Trophoblast cell (in vitro differentiated cells and primary cell): ENCODE measurements at regions not wholly inside any gene's neighbourhood (a gene's known extent, or its start where the extent isn't known, plus 50 kb on each side); places are given as distances from the start of the nearest gene placed in this dataset.

Source experiments
- DNase-seq, 2 donors: peaks; one replicate each; pipeline ENCODE4 v3.0.0-alpha.2; 2016
- H2AFZ ChIP-seq: 2 replicates; pipeline ENCODE4 v1.6.1; 2013; ENCODE audit warnings: low read length, moderate library complexity, mild to moderate bottlenecking; ENCODE audit not compliant: insufficient read depth, poor library complexity
- H2AK5ac ChIP-seq: 2 replicates; pipeline ENCODE4 v1.6.1; 2013; ENCODE audit warnings: mild to moderate bottlenecking, low read length
- H2BK120ac ChIP-seq: 2 replicates; pipeline ENCODE4 v1.6.1; 2013; ENCODE audit warnings: low read length, mild to moderate bottlenecking, moderate library complexity; ENCODE audit not compliant: insufficient read depth, poor library complexity
- H2BK12ac ChIP-seq: 2 replicates; pipeline ENCODE4 v1.6.1; 2013; ENCODE audit warnings: mild to moderate bottlenecking, low read length, moderate library complexity
- H2BK5ac ChIP-seq: 2 replicates; pipeline ENCODE4 v1.6.1; 2013; ENCODE audit warnings: low read length, low read depth, moderate library complexity, mild to moderate bottlenecking; ENCODE audit not compliant: poor library complexity
- H3K14ac ChIP-seq: 2 replicates; pipeline ENCODE4 v1.6.1; 2013; ENCODE audit warnings: mild to moderate bottlenecking, low read length
- H3K18ac ChIP-seq: 2 replicates; pipeline ENCODE4 v1.6.1; 2013; ENCODE audit warnings: mild to moderate bottlenecking, low read length
- H3K23ac ChIP-seq: 2 replicates; pipeline ENCODE4 v1.6.1; 2013; ENCODE audit warnings: low read length
- H3K27ac ChIP-seq: 2 replicates; pipeline ENCODE4 v1.5.1; 2013; ENCODE audit warnings: low read depth, mild to moderate bottlenecking, inconsistent platforms, low read length, moderate library complexity
- H3K27me3 ChIP-seq: 2 replicates; pipeline ENCODE4 v1.6.1; 2013; ENCODE audit warnings: inconsistent platforms, mild to moderate bottlenecking, low read length, moderate library complexity; ENCODE audit not compliant: insufficient read depth
- H3K36me3 ChIP-seq, 2 experiments: 1 replicate in 1 of 2; 2 replicates in 1 of 2; pipeline ENCODE4 v1.6.1; 2013; ENCODE audit warnings: low read length in 2 of 2, mild to moderate bottlenecking in 2 of 2, moderate library complexity in 1 of 2; ENCODE audit not compliant: insufficient read depth in 2 of 2, control insufficient read depth in 1 of 2
- H3K4ac ChIP-seq: 2 replicates; pipeline ENCODE4 v1.6.1; 2013; ENCODE audit warnings: low read depth, mild to moderate bottlenecking, low read length, moderate library complexity
- H3K4me1 ChIP-seq, 2 experiments: 1 replicate in 1 of 2; 2 replicates in 1 of 2; pipeline ENCODE4 v1.6.1; 2013; ENCODE audit warnings: low read length in 2 of 2, mild to moderate bottlenecking in 2 of 2, moderate library complexity in 1 of 2; ENCODE audit not compliant: insufficient read depth in 2 of 2, control insufficient read depth in 1 of 2
- H3K4me2 ChIP-seq: 2 replicates; pipeline ENCODE4 v1.6.1; 2013; ENCODE audit warnings: inconsistent platforms, mild to moderate bottlenecking, low read length, moderate library complexity
- H3K4me3 ChIP-seq: 2 replicates; pipeline ENCODE4 v1.5.1; 2013; ENCODE audit warnings: mild to moderate bottlenecking, low read depth, low read length, inconsistent platforms
- H3K79me1 ChIP-seq: one replicate; pipeline ENCODE4 v1.6.1; 2013; ENCODE audit warnings: low read length
- H3K79me2 ChIP-seq: 2 replicates; pipeline ENCODE4 v1.6.1; 2013; ENCODE audit warnings: low read length, mild to moderate bottlenecking; ENCODE audit not compliant: control insufficient read depth, insufficient read depth, poor library complexity
- H3K9ac ChIP-seq: 2 replicates; pipeline ENCODE4 v1.6.1; 2013; ENCODE audit warnings: mild to moderate bottlenecking, low read length
- H3K9me3 ChIP-seq: 2 replicates; pipeline ENCODE4 v1.6.1; 2013; ENCODE audit warnings: low read depth, mild to moderate bottlenecking, control low read depth, inconsistent platforms, low read length; ENCODE audit not compliant: insufficient read depth
- H4K12ac ChIP-seq: 2 replicates; pipeline ENCODE4 v1.6.1; 2013; ENCODE audit warnings: low read depth, mild to moderate bottlenecking, low read length, moderate library complexity
- H4K8ac ChIP-seq: 2 replicates; pipeline ENCODE4 v1.6.1; 2013; ENCODE audit warnings: low read depth, mild to moderate bottlenecking, low read length, moderate library complexity
- H4K91ac ChIP-seq: one replicate; pipeline ENCODE4 v1.6.1; 2013; ENCODE audit warnings: low read depth, mild to moderate bottlenecking, low read length, moderate library complexity
- WGBS: extraction: QIAGEN DNeasy Blood & Tissue Kit; methylation state at CpG from one replicate; pipeline ENCODE4 v1.1.7; 2013; ENCODE audit warnings: missing lambda C conversion rate; ENCODE audit not compliant: insufficient read length, insufficient coverage; ENCODE audit errors: extremely low coverage; 5-methylcytosine and 5-hydroxymethylcytosine counted together

DNA sequence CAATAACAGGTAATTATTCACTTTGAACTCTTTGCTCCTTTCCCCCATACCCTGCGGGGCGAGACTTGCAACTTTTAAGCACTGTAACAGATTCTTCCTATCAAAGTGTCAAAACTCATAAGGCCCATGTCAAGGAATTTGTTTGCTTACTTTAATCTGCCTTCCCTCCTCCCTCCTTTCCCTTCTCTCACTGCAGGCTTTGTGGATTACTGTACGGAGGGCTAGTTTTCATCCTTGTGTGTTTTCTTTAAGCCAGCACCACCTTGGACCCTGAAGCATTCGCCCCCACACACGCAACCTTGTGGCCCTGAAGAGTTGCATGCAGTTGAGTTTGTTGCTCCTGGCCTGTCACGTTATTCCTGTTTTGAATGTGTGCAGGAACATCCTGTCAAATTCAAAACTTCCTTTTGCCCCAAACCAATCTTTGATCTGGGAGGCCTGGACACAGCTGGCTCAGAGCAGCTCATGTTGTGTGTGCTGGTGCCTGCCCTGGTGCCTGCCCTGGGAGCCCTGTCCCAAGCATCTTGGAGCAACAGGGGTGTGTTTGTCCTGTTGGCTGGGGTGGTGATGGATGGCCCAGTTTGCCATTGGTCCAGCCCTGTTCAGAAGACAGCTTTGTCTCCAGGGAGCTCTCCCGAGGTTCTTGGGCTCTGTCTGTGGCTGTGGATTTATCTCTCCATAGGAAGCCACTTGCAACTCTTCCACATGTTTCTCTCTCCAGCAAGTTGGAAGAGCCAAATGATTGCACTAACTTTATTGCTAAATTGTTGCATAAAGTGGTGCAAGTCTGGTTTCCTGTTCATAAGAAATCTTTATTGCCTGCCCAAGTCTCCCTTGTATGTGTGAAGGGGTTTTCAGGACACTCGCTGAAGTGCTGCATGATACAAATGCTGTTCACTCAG is 199.6 kb downstream of the VAPA start:
- H4K91ac ChIP-seq: no peak overlapping the region
- H3K27ac ChIP-seq: no peak overlapping the region
- H2AK5ac ChIP-seq: no peak overlapping the region
- H4K8ac ChIP-seq: no peak overlapping the region
- no peak overlapping the region for H3K14ac ChIP-seq
- no peak for DNase-seq
- no peak overlapping the region for H2BK120ac ChIP-seq
- H3K4me2 ChIP-seq: no peak overlapping the region
- H3K4ac ChIP-seq: no peak overlapping the region
- no peak overlapping the region for H2AFZ ChIP-seq
- no CpG with 5 or more reads among the region's 8 CpGs for WGBS
- no peak overlapping the region for H2BK12ac ChIP-seq
- H3K9ac ChIP-seq: no peak overlapping the region
- no peaks in the 10 kb centered on the region for H3K9me3 ChIP-seq
- no peak overlapping the region for H2BK5ac ChIP-seq
- H3K27me3 ChIP-seq: no peaks in the 10 kb centered on the region
- no peak overlapping the region for H3K23ac ChIP-seq
- H3K79me2 ChIP-seq: no peaks in the 10 kb centered on the region
- H3K18ac ChIP-seq: no peak overlapping the region
- peaks cover 2 to 4% of the 10 kb centered on the region in 2 experiments for H3K4me1 ChIP-seq
- H3K79me1 ChIP-seq: no peaks in the 10 kb centered on the region
- H3K4me3 ChIP-seq: no peak overlapping the region
- H4K12ac ChIP-seq: no peak overlapping the region
- no peaks in the 10 kb centered on the region for H3K36me3 ChIP-seq

DNA sequence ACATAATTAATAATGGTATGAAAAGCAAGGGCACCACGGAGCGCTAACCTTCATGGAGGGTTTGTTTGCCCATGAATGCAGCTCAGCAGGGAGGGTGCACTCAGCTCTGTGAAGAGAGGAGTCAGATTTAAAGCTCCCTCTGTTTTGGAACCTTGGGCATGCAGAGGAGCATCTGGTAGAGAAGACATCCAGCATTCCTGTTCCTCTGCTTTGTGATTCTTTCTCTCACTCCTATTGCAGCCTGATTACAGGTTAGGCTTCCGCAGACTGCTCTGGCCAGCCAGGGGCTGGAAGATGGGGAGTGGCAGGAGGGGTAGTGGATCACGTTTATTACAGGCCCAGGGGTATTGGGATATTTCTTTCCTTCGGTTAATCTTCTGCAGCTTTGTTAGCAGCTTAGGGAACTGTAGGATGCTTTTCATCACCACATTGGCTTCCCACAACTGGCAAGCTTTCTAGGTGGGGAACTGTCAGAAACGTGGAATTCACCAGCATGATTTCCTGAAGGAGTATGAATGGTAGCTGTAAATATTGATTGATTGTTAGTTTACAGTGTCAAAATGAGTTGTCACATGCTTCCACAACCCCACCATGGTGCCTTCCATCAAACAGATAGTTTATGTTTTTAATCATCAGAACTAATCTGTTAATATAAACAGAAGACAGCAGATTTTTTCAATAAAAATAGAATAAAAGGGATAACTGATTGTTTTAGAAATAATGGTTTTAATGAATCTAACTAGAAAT is 201.1 kb downstream of the VAPA start:
- Histone ChIP-seq H2AK5ac (no peak overlapping the region), H3K4me1 (peaks cover 2 to 4% of the 10 kb centered on the region in 2 experiments), H3K23ac (no peak overlapping the region), H3K9me3 (no peaks in the 10 kb centered on the region), H2BK5ac (no peak overlapping the region), H3K27me3 (no peaks in the 10 kb centered on the region), H3K4me3 (no peak overlapping the region), H2BK120ac (no peak overlapping the region), H3K4me2 (no peak overlapping the region), H3K9ac (no peak overlapping the region), H4K91ac (no peak overlapping the region), H2AFZ (no peak overlapping the region), H3K18ac (no peak overlapping the region), H3K14ac (no peak overlapping the region), H3K27ac (no peak overlapping the region), H3K79me2 (no peaks in the 10 kb centered on the region), H3K36me3 (no peaks in the 10 kb centered on the region), H3K79me1 (no peaks in the 10 kb centered on the region), H4K8ac (no peak overlapping the region), H4K12ac (no peak overlapping the region), H3K4ac (no peak overlapping the region), H2BK12ac (no peak overlapping the region)
- no peak for DNase-seq
- WGBS: no CpG with 5 or more reads among the region's 6 CpGs

DNA sequence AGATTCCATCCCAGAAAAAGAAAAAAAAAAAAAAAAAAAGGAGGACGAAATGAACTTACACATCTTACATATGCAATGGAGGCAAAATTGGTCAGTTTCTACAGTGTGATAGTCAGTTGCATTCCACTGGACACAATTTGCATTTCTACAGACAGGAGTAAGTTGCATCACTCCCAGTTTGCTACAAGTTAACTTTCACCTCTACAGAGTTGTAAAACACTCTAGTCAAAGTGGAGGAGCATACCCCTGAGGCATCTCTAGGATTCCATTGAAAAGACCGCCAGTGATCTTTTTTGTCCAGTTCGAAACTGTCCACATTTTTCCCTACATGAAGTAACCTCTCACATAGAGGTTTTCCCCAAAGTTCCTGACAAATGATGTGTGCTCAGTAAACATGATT is 202.8 kb downstream of the VAPA start:
- Histone ChIP-seq H3K4me2 (no peak overlapping the region), H2BK120ac (no peak overlapping the region), H3K27ac (no peak overlapping the region), H4K12ac (no peak overlapping the region), H3K4ac (no peak overlapping the region), H3K4me1 (peaks cover 4 to 6% of the 10 kb centered on the region in 2 experiments), H3K79me1 (no peaks in the 10 kb centered on the region), H3K27me3 (no peaks in the 10 kb centered on the region), H3K18ac (no peak overlapping the region), H3K4me3 (no peak overlapping the region), H2BK12ac (no peak overlapping the region), H2BK5ac (no peak overlapping the region), H4K91ac (no peak overlapping the region), H3K36me3 (no peaks in the 10 kb centered on the region), H3K14ac (no peak overlapping the region), H2AK5ac (no peak overlapping the region), H3K23ac (no peak overlapping the region), H2AFZ (no peak overlapping the region), H3K79me2 (no peaks in the 10 kb centered on the region), H3K9ac (no peak overlapping the region), H4K8ac (no peak overlapping the region), H3K9me3 (no peaks in the 10 kb centered on the region)
- no CpG with 5 or more reads among the region's 3 CpGs for WGBS
- peak; percentile 80 to 98 for DNase-seq

DNA sequence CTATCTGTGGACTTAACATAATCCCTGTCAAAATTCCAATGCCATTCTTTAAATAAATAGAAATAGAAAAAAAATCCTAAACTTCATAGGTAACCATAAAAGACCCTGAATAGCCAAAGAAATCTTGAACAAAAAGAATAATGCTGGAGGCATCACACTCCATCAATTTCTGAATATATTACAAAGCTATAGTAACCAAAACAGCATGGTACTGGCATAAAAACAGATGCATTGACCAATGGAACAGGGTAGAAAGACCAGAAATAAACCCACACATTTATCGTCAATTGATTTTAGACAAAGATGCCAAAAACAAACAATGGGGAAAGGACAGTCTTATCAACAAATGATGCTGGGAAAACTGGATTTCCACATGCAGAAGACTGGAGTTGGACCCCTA is 205.7 kb downstream of the VAPA start:
- Histone ChIP-seq H3K4me1 (peaks cover 18 to 20% of the 10 kb centered on the region in 2 experiments), H2AK5ac (no peak overlapping the region), H4K91ac (no peak overlapping the region), H2BK12ac (no peak overlapping the region), H4K8ac (no peak overlapping the region), H3K4me3 (no peak overlapping the region), H3K9ac (no peak overlapping the region), H3K4ac (no peak overlapping the region), H3K27me3 (no peaks in the 10 kb centered on the region), H3K4me2 (no peak overlapping the region), H3K14ac (no peak overlapping the region), H3K23ac (no peak overlapping the region), H3K79me2 (no peaks in the 10 kb centered on the region), H3K36me3 (no peaks in the 10 kb centered on the region), H2AFZ (no peak overlapping the region), H2BK5ac (no peak overlapping the region), H3K27ac (no peak overlapping the region), H2BK120ac (no peak overlapping the region), H4K12ac (no peak overlapping the region), H3K9me3 (no peaks in the 10 kb centered on the region), H3K79me1 (no peaks in the 10 kb centered on the region), H3K18ac (no peak overlapping the region)
- no peak for DNase-seq
- WGBS: no CpG with 5 or more reads among the region's 1 CpG
